Smooth muscle cell (in vitro differentiated cells): ENCODE measurements at regions not wholly inside any gene's neighbourhood (a gene's known extent, or its start where the extent isn't known, plus 50 kb on each side); places are given as distances from the start of the nearest gene placed in this dataset.

Source experiments
- DNase-seq: peaks from one replicate; lab custom pipeline; 2025; ENCODE audit not compliant: unreplicated experiment; lab: John Stamatoyannopoulos, UW
- H2AFZ ChIP-seq: fragments of 200-600 bp; sonication (generic); 2 replicates; pipeline ENCODE4 v1.6.0; 2016; ENCODE audit warnings: antibody characterized with exemption, low read depth, mild to moderate bottlenecking
- H3F3A ChIP-seq: fragments of 200-600 bp; sonication (generic); 2 replicates; pipeline ENCODE4 v1.6.0; 2017; ENCODE audit warnings: antibody characterized with exemption, low read depth
- H3K27ac ChIP-seq: fragments of 200-600 bp; sonication (generic); 2 replicates; pipeline ENCODE4 v1.5.1; 2016; ENCODE audit warnings: low read depth, mild to moderate bottlenecking
- H3K27me3 ChIP-seq: fragments of 200-600 bp; sonication (generic); 2 replicates; pipeline ENCODE4 v1.6.1; 2016; ENCODE audit warnings: low read depth, mild to moderate bottlenecking
- H3K36me3 ChIP-seq: fragments of 200-600 bp; sonication (generic); 2 replicates; pipeline ENCODE4 v1.5.1; 2016; ENCODE audit warnings: low read depth
- H3K4me1 ChIP-seq: fragments of 200-600 bp; sonication (generic); 2 replicates; pipeline ENCODE4 v1.5.1; 2016; ENCODE audit warnings: low read depth
- H3K4me2 ChIP-seq: fragments of 200-600 bp; sonication (generic); 2 replicates; pipeline ENCODE4 v1.6.0; 2016; ENCODE audit warnings: mild to moderate bottlenecking
- H3K4me3 ChIP-seq: fragments of 200-600 bp; sonication (generic); 2 replicates; pipeline ENCODE4 v1.5.1; 2016; ENCODE audit warnings: mild to moderate bottlenecking
- H3K79me2 ChIP-seq: fragments of 200-600 bp; sonication (generic); 2 replicates; pipeline ENCODE4 v1.6.0; 2016; ENCODE audit warnings: low read depth, mild to moderate bottlenecking
- H3K9ac ChIP-seq: fragments of 200-600 bp; sonication (generic); 2 replicates; pipeline ENCODE4 v1.6.0; 2016; ENCODE audit warnings: low read depth
- H3K9me3 ChIP-seq: fragments of 200-600 bp; sonication (generic); replicated peaks from 2 replicates; pipeline ENCODE4 v1.5.1; 2016; ENCODE audit warnings: low read depth
- H4K20me1 ChIP-seq: fragments of 200-600 bp; sonication (generic); 2 replicates; pipeline ENCODE4 v1.6.0; 2016; ENCODE audit warnings: low read depth
- CTCF ChIP-seq: fragments of 200-600 bp; sonication (generic); IDR thresholded peaks from 2 replicates; pipeline ENCODE4 v1.5.1; 2017; ENCODE audit warnings: borderline replicate concordance, mild to moderate bottlenecking, antibody characterized with exemption; ENCODE audit not compliant: insufficient read depth, poor library complexity, severe bottlenecking
- WGBS: methylation state at CpG from one replicate; pipeline ENCODE4 v1.1.7; 2016; ENCODE audit warnings: low lambda C conversion rate; 5-methylcytosine and 5-hydroxymethylcytosine counted together

DNA sequence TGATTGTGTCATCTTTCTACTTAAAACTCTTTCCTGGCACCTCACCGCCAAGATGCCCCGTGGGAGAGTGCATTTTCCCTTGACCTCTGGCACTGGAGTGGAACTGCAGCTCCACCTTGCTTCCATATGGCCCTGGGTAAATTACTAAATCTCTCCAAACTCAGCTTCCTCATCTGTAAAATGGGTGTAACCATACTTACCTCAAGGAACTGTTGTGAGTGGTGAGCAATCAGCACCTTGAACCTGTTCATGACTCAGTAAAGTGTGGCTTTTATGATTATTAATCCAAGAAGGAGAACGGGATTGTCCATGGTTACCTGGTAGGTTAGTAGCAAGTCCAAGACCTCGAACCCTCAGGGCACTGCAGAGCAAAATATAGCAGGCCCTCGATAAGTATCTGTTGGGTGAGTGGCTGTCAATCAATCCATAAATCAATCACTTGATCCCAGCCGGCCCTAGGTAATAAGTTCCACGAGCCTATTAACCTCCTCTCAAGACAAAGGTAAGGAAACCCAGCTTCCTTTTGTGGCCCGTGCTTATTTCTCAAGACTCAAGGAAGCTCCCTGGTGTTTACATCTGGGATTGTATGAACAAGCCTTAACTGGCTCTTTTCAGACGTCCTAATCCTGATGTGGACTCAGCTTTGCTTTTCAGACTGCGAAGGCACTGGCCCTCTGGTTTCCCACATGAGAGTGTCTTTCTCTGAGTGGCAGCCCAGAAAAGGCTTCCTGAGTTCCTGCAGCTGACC, 114.0 kb upstream of the GJB5 start:
- no peak overlapping the region for H3K4me2 ChIP-seq
- H3K79me2 ChIP-seq: no peaks in the 10 kb centered on the region
- H3K9me3 ChIP-seq: no peaks in the 10 kb centered on the region
- TF ChIP-seq CTCF: no peak
- no peaks in the 10 kb centered on the region for H3F3A ChIP-seq
- no peak for DNase-seq
- no peak overlapping the region for H3K27ac ChIP-seq
- no peaks in the 10 kb centered on the region for H4K20me1 ChIP-seq
- no peak overlapping the region for H2AFZ ChIP-seq
- no peak overlapping the region for H3K9ac ChIP-seq
- H3K36me3 ChIP-seq: no peaks in the 10 kb centered on the region
- H3K4me3 ChIP-seq: no peak overlapping the region
- peaks cover 7% of the 10 kb centered on the region for H3K4me1 ChIP-seq
- peaks cover 20% of the 10 kb centered on the region for H3K27me3 ChIP-seq
- 69% methylated on average over 10 of the region's 10 CpGs for WGBS

GRCh38 chr1:34642679-34643078, 112.2 kb upstream of the GJB5 start:
- Histone ChIP-seq H2AFZ (no peak overlapping the region), H4K20me1 (no peaks in the 10 kb centered on the region), H3K79me2 (no peaks in the 10 kb centered on the region), H3K4me2 (no peak overlapping the region), H3K27ac (no peak overlapping the region), H3K9me3 (no peaks in the 10 kb centered on the region), H3F3A (no peaks in the 10 kb centered on the region), H3K27me3 (peaks cover 27% of the 10 kb centered on the region), H3K4me3 (no peak overlapping the region), H3K4me1 (peaks cover 7% of the 10 kb centered on the region), H3K9ac (no peak overlapping the region), H3K36me3 (no peaks in the 10 kb centered on the region)
- WGBS: 55% methylated on average over 1 of the region's 1 CpG
- no peak for TF ChIP-seq CTCF
- no peak for DNase-seq

DNA sequence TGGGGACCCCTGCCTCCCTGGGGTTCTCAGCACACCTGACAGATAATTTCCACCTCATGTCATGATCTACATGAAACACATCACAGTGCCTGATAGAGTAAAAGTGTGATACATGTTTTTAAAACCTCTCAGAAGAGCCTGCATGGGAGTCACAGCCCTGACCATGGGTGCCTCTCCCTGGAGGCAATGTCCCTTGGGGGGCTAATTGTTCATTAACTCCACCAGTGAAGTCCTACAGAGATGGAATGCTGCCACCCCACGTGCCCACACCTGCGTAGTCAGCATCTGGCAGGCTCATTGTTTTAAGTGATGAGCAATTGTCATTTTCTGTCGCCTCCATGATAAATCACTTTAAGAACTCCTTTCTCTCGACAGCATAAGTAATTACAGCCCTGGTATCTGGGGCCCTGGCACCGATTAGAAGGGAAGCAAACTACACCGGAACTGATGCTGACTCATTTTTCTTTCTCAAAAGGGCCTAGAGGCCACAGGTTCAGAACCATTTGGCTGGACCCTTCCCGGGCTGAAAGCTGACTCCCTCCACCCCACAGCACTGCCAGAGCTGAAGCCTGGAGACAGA, 109.6 kb upstream of the GJB5 start:
- no peak overlapping the region for H3K27ac ChIP-seq
- no peak overlapping the region for H3K4me3 ChIP-seq
- 59% methylated on average over 7 of the region's 7 CpGs for WGBS
- no peak overlapping the region for H3K4me2 ChIP-seq
- no peak for TF ChIP-seq CTCF
- H3K36me3 ChIP-seq: no peaks in the 10 kb centered on the region
- H3K27me3 ChIP-seq: peaks cover 31% of the 10 kb centered on the region
- H3K9me3 ChIP-seq: no peaks in the 10 kb centered on the region
- H3K9ac ChIP-seq: no peak overlapping the region
- H4K20me1 ChIP-seq: no peaks in the 10 kb centered on the region
- no peak overlapping the region for H2AFZ ChIP-seq
- H3K79me2 ChIP-seq: no peaks in the 10 kb centered on the region
- H3K4me1 ChIP-seq: peaks cover 7% of the 10 kb centered on the region
- no peaks in the 10 kb centered on the region for H3F3A ChIP-seq
- DNase-seq: no peak

- Histone ChIP-seq H3K36me3 (no peaks in the 10 kb centered on the region), H3K9ac (no peak overlapping the region)
- WGBS: 77% methylated on average over 3 of the region's 3 CpGs
These were observed 108.9 kb upstream of the GJB5 start for GRCh38 chr1:34645919-34646318.

More at GRCh38 chr1:34645919-34646318, 108.9 kb upstream of the GJB5 start:
- H3K4me3 ChIP-seq: no peak overlapping the region
- peaks cover 31% of the 10 kb centered on the region for H3K27me3 ChIP-seq
- H3F3A ChIP-seq: no peaks in the 10 kb centered on the region
- no peak for TF ChIP-seq CTCF
- no peak overlapping the region for H3K4me2 ChIP-seq
- H4K20me1 ChIP-seq: no peaks in the 10 kb centered on the region
- H3K9me3 ChIP-seq: no peaks in the 10 kb centered on the region
- DNase-seq: no peak
- no peak overlapping the region for H2AFZ ChIP-seq
- no peak overlapping the region for H3K27ac ChIP-seq
- peaks cover 4% of the 10 kb centered on the region for H3K4me1 ChIP-seq
- H3K79me2 ChIP-seq: no peaks in the 10 kb centered on the region
